HepG2 (cell line): ENCODE measurements at regions not wholly inside any gene's neighbourhood (a gene's known extent, or its start where the extent isn't known, plus 50 kb on each side); places are given as distances from the start of the nearest gene placed in this dataset.

Experiments
- ATAC-seq: fragments of 200-7000 bp; cut with Tn5 transposase; 3 replicates; pipeline ENCODE4 v1.9.1; 2020; ENCODE audit warnings: mild to moderate bottlenecking, moderate library complexity
- BruUV-seq: library from RNA; stranded (reverse); fragments of 400-500 nt; replicated peaks from 2 replicates; lab custom pipeline; 2021; lab: Mats Ljungman, UMichigan
- CTCF ChIA-PET: fragments of 300-600 bp; formaldehyde crosslinking; extraction: SDS; loops from one replicate; lab custom pipeline; 2021; ENCODE audit warnings: low total read pairs, inconsistent platforms, low intra/inter-chr PET ratio; lab: Yijun Ruan, JAX
- POLR2A ChIA-PET: fragments of 350-600 bp; sonication (Branson Sonifier 250); formaldehyde crosslinking; loops from one replicate; lab custom pipeline; 2020; ENCODE audit warnings: antibody characterized with exemption, inconsistent platforms; lab: Yijun Ruan, JAX
- DNase-seq: peaks from one replicate; pipeline ENCODE4 v3.0.0-alpha.2; 2015; ENCODE audit warnings: low spot score
- FAIRE-seq: peaks from 3 replicates; lab custom pipeline; 2011; peaks lifted over from hg19 to GRCh38; lab: Jason Lieb, UNC
- H2AFZ ChIP-seq: one replicate; pipeline ENCODE4 v1.6.1; 2011; ENCODE audit warnings: low read length, inconsistent platforms
- H3K27ac ChIP-seq: fragments of 300-600 bp; 3 replicates; pipeline ENCODE4 v1.8.0; 2011; ENCODE audit warnings: mixed run types, mild to moderate bottlenecking, mixed read lengths, low read length, inconsistent platforms; ENCODE audit not compliant: insufficient read depth; ENCODE audit errors: extremely low read length
- H3K27me3 ChIP-seq, 2 experiments: fragments of 200-600 bp in 1 of 2; 2 replicates in 1 of 2; 3 replicates in 1 of 2; pipeline versions ENCODE4 v1.6.0 to v1.8.0; 2011; ENCODE audit warnings: low read length in 2 of 2, mild to moderate bottlenecking in 2 of 2, moderate library complexity in 2 of 2, inconsistent platforms in 1 of 2; ENCODE audit not compliant: insufficient read depth in 2 of 2, control insufficient read depth in 1 of 2
- H3K36me3 ChIP-seq, 2 experiments: fragments of 200-600 bp in 1 of 2; replicated peaks in 1 of 2; 2 replicates in 1 of 2; 3 replicates in 1 of 2; pipeline versions ENCODE4 v1.5.1 to v1.8.0; 2011; ENCODE audit warnings: low read length in 2 of 2, inconsistent platforms in 1 of 2; ENCODE audit not compliant: insufficient read depth in 2 of 2, control insufficient read depth in 1 of 2
- H3K4me1 ChIP-seq: 2 replicates; pipeline ENCODE4 v1.5.1; 2012; ENCODE audit warnings: low read length, inconsistent platforms; ENCODE audit not compliant: insufficient read depth
- H3K4me2 ChIP-seq: 2 replicates; pipeline ENCODE4 v1.6.0; 2011; ENCODE audit warnings: low read depth, low read length, inconsistent platforms
- H3K4me3 ChIP-seq, 3 experiments: fragments of 200-600 bp in 1 of 3; sonication (generic), shearing (Covaris generic) in 1 of 3; replicated peaks in 1 of 3; 2 replicates each; pipeline ENCODE4 v1.5.1; 2011 to 2016; ENCODE audit warnings: low read length in 3 of 3, inconsistent platforms in 2 of 3, low read depth in 2 of 3, mild to moderate bottlenecking in 2 of 3, control low read depth in 1 of 3, mixed read lengths in 1 of 3; ENCODE audit not compliant: insufficient read depth in 1 of 3
- H3K79me2 ChIP-seq: one replicate; pipeline ENCODE4 v1.6.1; 2011; ENCODE audit warnings: low read length, inconsistent platforms; ENCODE audit not compliant: insufficient read depth
- H3K9ac ChIP-seq: 2 replicates; pipeline ENCODE4 v1.6.0; 2011; ENCODE audit warnings: mild to moderate bottlenecking, low read depth, low read length, inconsistent platforms; ENCODE audit not compliant: insufficient read depth
- H3K9me3 ChIP-seq: 2 replicates; pipeline ENCODE4 v1.5.1; 2012; ENCODE audit warnings: mild to moderate bottlenecking, low read length
- H4K20me1 ChIP-seq: 2 replicates; pipeline ENCODE4 v1.6.0; 2011; ENCODE audit warnings: inconsistent platforms, mild to moderate bottlenecking, low read length, moderate library complexity; ENCODE audit not compliant: insufficient read depth
- ARID2 ChIP-seq: sonication (generic); formaldehyde crosslinking; IDR thresholded peaks from 2 replicates; pipeline ENCODE4 v1.8.1; 2022; ENCODE audit warnings: mild to moderate bottlenecking, missing genetic modification reagents, borderline replicate concordance
- CTCF ChIP-seq: sonication (generic); formaldehyde crosslinking; IDR thresholded peaks from 2 replicates; pipeline ENCODE4 v1.5.0; 2020; ENCODE audit warnings: mild to moderate bottlenecking, missing genetic modification reagents, moderate library complexity
- RELA ChIP-seq: sonication (generic); formaldehyde crosslinking; IDR thresholded peaks from 2 replicates; pipeline ENCODE4 v1.4.0; 2020; ENCODE audit warnings: missing genetic modification reagents
- RFX5 ChIP-seq: IDR thresholded peaks from 2 replicates; pipeline ENCODE4 v1.6.1; 2011; ENCODE audit warnings: low read depth, low read length, improper control_type of control experiment
- RFXANK ChIP-seq: IDR thresholded peaks from 2 replicates; pipeline ENCODE4 v1.6.1; 2016
- SMC3 ChIP-seq: IDR thresholded peaks from 2 replicates; pipeline ENCODE4 v1.6.1; 2011; ENCODE audit warnings: low read length, improper control_type of control experiment
- STAG1 ChIP-seq: sonication (generic); formaldehyde crosslinking; IDR thresholded peaks from 2 replicates; pipeline ENCODE4 v1.4.0; 2020; ENCODE audit warnings: missing genetic modification reagents
- ZBTB10 ChIP-seq: sonication (generic); formaldehyde crosslinking; IDR thresholded peaks from 2 replicates; pipeline ENCODE4 v1.4.0; 2020; ENCODE audit warnings: missing genetic modification reagents, borderline replicate concordance
- ZNF629 ChIP-seq: sonication (generic); formaldehyde crosslinking; conservative IDR thresholded peaks from 2 replicates; pipeline ENCODE4 v1.5.0; 2020; ENCODE audit warnings: missing genetic modification reagents
- ZNF691 ChIP-seq: sonication (generic); formaldehyde crosslinking; IDR thresholded peaks from 2 replicates; pipeline ENCODE4 v1.4.0; 2020; ENCODE audit warnings: missing genetic modification reagents, low read depth, mild to moderate bottlenecking, borderline replicate concordance
- WGBS: methylation state at CpG from one replicate; pipeline ENCODE4 v1.1.6; 2017; ENCODE audit warnings: low lambda C conversion rate; 5-methylcytosine and 5-hydroxymethylcytosine counted together
- in situ Hi-C: cut with HindIII; loops from 2 replicates; pipeline ENCODE4 v1.10.0; 2017; ENCODE audit warnings: low pct_unique_long_range_greater_than_20kb; ENCODE audit not compliant: extremely low pct_ligation_motif_present
- intact Hi-C: fragments of 100-400 bp; cut with micrococcal nuclease; formaldehyde crosslinking; loops from one replicate; pipeline ENCODE4 v1.10.0; 2022; ENCODE audit not compliant: unreplicated experiment

GRCh38 chr13:105410602-105411001 is 1124.9 kb downstream of the EFNB2 start:
- ChIA-PET CTCF (interaction anchor here (1.3 kb wide), 2 partner anchors 1123 to 1508 kb away, joined by 3 read pairs; no protein-coding TSS in a partner anchor), POLR2A (no interaction called here)
- H3K4me1 ChIP-seq, result no peaks in the 10 kb centered on the region
- H3K4me3 ChIP-seq, result no peak overlapping the region
- H3K79me2 ChIP-seq, result no peaks in the 10 kb centered on the region
- H4K20me1 ChIP-seq, result no peaks in the 10 kb centered on the region
- H2AFZ ChIP-seq, result no peak overlapping the region
- H3K9ac ChIP-seq, result no peak overlapping the region
- in situ Hi-C loops (loop anchor here (25.0 kb wide), 1 partner anchor 1127 kb away; the partner anchor contains the start of gene EFNB2), intact Hi-C loops (no loop called here)
- BruUV-seq, result no TSS peak
- peak; percentile 61; the same call in 2 of the 3 replicates for ATAC-seq
- H3K27me3 ChIP-seq, result no peaks in the 10 kb centered on the region
- peak; percentile 32 for TF ChIP-seq SMC3
- no peak for TF ChIP-seq RFX5
- TF ChIP-seq ARID2 (CRISPR knock-in tag), result no peak
- TF ChIP-seq RELA, result no peak
- no peak for TF ChIP-seq ZNF691 (CRISPR knock-in tag)
- TF ChIP-seq ZBTB10 (CRISPR knock-in tag), result no peak
- TF ChIP-seq ZNF629, result no peak
- TF ChIP-seq CTCF (CRISPR knock-in tag), result peak; percentile 66
- TF ChIP-seq RFXANK (CRISPR knock-in tag), result no peak
- TF ChIP-seq STAG1, result peak; percentile 52
- no peak overlapping the region for H3K27ac ChIP-seq
- H3K4me2 ChIP-seq, result no peak overlapping the region
- 10% methylated on average over 10 of the region's 11 CpGs for WGBS
- H3K36me3 ChIP-seq, result no peaks in the 10 kb centered on the region
- FAIRE-seq, result no peak
- peak; percentile 7 for DNase-seq
- H3K9me3 ChIP-seq, result peaks cover 11% of the 10 kb centered on the region; the same call in 1 of the 2 replicates
